ENCODE measurements at regions not wholly inside any gene's neighbourhood (a gene's known extent, or its start where the extent isn't known, plus 50 kb on each side); places are given as distances from the start of the nearest gene placed in this dataset.

DNA sequence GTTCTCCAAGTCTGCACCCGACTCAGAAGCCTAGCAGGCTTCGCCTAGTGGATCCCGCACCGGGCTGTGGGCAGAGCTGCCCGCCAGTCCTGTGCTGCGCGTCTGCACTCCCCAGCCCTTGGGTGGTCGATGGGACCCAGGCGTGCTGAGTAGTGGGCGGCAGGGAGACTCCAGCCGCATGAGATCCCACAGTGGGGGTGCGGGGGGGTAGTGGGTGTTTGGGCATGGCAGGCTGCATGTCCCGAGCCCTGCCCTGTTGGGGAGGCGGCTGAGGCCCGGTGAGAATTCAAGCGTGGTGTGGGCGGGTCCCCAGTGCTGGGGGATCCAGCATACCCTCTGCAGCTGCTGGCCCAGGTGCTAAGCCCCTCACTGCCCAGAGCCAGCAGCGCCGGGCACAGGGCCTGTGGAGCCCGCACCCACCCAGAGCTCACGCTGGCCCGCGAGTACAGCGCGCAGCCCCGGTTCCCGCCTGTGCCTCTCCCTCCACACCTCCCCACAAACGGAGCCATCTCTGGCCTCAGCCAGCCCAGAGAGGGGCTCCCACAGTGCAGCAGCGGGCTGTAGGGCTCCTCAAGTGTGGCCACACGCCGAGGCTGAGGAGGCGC lies 53.9 kb upstream of the BNC2 start:
- H3K4me1 ChIP-seq (ENCODE audit: control insufficient read depth, insufficient read depth, low read length), result no peaks in the 10 kb centered on the region
- H3K4me3 ChIP-seq (ENCODE audit: low read length), result no peak overlapping the region
- H3K27me3 Mint-ChIP-seq (ENCODE audit: insufficient read depth), result peaks cover 35% of the 10 kb centered on the region
- H3K9me3 Mint-ChIP-seq, result peaks cover 42% of the 10 kb centered on the region
- DNase-seq, result no peak
- TF ChIP-seq, protein P1, sequence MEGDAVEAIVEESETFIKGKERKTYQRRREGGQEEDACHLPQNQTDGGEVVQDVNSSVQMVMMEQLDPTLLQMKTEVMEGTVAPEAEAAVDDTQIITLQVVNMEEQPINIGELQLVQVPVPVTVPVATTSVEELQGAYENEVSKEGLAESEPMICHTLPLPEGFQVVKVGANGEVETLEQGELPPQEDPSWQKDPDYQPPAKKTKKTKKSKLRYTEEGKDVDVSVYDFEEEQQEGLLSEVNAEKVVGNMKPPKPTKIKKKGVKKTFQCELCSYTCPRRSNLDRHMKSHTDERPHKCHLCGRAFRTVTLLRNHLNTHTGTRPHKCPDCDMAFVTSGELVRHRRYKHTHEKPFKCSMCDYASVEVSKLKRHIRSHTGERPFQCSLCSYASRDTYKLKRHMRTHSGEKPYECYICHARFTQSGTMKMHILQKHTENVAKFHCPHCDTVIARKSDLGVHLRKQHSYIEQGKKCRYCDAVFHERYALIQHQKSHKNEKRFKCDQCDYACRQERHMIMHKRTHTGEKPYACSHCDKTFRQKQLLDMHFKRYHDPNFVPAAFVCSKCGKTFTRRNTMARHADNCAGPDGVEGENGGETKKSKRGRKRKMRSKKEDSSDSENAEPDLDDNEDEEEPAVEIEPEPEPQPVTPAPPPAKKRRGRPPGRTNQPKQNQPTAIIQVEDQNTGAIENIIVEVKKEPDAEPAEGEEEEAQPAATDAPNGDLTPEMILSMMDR (conservative IDR thresholded peaks at IDR 0.05), result no peak
- no peak overlapping the region for H3K27ac ChIP-seq (ENCODE audit: low read depth, low read length)
- no peaks in the 10 kb centered on the region for H3K36me3 ChIP-seq (ENCODE audit: control insufficient read depth, insufficient read depth, low read length)
- 95 to 100% methylated on average over 4 to 32 of the region's 32 CpGs for WGBS, 2 experiments (ENCODE audit: insufficient coverage in 1 of 2, insufficient read length in 1 of 2)
- H3K4me1 Mint-ChIP-seq, result peaks cover 6% of the 10 kb centered on the region
- H3K36me3 Mint-ChIP-seq (ENCODE audit: low read depth), result peaks cover 2% of the 10 kb centered on the region
- no peak overlapping the region for H3K9ac ChIP-seq (ENCODE audit: extremely low read depth, low read length, poor library complexity, severe bottlenecking)
- no peak overlapping the region for H3K27ac Mint-ChIP-seq
- peaks cover 9% of the 10 kb centered on the region for H3K9me3 ChIP-seq (ENCODE audit: control insufficient read depth, low read length)
- no peaks in the 10 kb centered on the region for H3K27me3 ChIP-seq (ENCODE audit: control insufficient read depth, insufficient read depth, low read length, poor library complexity, severe bottlenecking)
- no peak overlapping the region for H3K4me3 Mint-ChIP-seq

DNA sequence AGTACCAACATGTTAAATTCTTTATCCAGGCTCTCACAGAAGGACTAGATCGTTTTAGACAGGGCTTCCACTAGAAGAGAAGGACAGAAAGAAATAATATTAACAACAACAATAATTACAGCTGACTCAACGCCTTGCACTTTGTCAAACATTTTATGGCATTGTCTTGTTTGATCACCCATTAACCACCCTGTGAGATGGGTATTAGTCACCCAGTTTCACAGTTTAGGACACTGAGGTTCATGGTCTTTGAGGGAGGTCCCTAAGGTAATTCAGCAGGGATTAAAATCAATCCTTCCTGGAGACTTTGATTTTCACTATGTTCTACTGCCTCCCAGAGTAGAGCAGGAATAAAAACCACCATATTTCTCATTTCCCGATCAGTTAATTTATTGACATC lies 51.4 kb upstream of the BNC2 start:
- DNase-seq, result no peak
- no peak overlapping the region for H3K9ac ChIP-seq (ENCODE audit: extremely low read depth, low read length, poor library complexity, severe bottlenecking)
- H3K4me3 ChIP-seq (ENCODE audit: low read length), result no peak overlapping the region
- 48 to 61% methylated on average over 3 of the region's 3 CpGs for WGBS, 2 experiments (ENCODE audit: insufficient coverage in 1 of 2, insufficient read length in 1 of 2)
- TF ChIP-seq, protein P1 (conservative IDR thresholded peaks at IDR 0.05), result no peak
- Mint-ChIP-seq H3K36me3 (ENCODE audit: low read depth) (peaks cover 2% of the 10 kb centered on the region), H3K27me3 (ENCODE audit: insufficient read depth) (peaks cover 38% of the 10 kb centered on the region), H3K27ac (no peak overlapping the region), H3K4me3 (no peak overlapping the region), H3K4me1 (peaks cover 12% of the 10 kb centered on the region), H3K9me3 (peaks cover 41% of the 10 kb centered on the region)
- H3K36me3 ChIP-seq (ENCODE audit: control insufficient read depth, insufficient read depth, low read length), result no peaks in the 10 kb centered on the region
- no peak overlapping the region for H3K27ac ChIP-seq (ENCODE audit: low read depth, low read length)
- no peaks in the 10 kb centered on the region for H3K27me3 ChIP-seq (ENCODE audit: control insufficient read depth, insufficient read depth, low read length, poor library complexity, severe bottlenecking)
- no peaks in the 10 kb centered on the region for H3K4me1 ChIP-seq (ENCODE audit: control insufficient read depth, insufficient read depth, low read length)
- H3K9me3 ChIP-seq (ENCODE audit: control insufficient read depth, low read length), result peaks cover 9% of the 10 kb centered on the region

Data from endodermal cell (in vitro differentiated cells).